ENCODE measurements at regions not wholly inside any gene's neighbourhood (a gene's known extent, or its start where the extent isn't known, plus 50 kb on each side); places are given as distances from the start of the nearest gene placed in this dataset.
"Not testable (repeated sequence)": the region's sequence is repeated elsewhere in the genome, so short reads cannot be mapped to it uniquely, and the experiment has no call there.

DNA sequence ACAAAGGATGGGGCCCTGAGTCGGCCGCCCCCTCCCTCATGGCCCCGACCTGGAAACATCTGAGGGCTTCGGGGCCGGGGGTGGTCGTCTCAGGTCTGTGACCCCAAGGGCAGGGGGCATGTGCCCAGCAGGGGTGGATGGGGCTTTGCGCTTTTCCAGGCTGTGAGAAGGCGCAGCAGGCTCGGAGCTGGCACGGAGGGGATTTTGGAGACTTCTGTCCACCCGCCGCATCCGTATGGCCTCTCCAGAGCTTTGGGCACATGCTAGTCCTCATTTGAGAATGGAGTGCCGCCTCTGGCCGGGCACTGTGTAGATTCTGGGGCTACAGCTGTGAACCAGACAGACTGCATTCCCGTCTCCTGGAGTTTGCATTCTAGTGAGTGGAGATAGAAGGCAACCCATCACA lies 66.1 kb upstream of the WNT4 start:
- Histone ChIP-seq H3K9ac (ENCODE audit: low read depth, low read length) (no peak overlapping the region), H3K36me3 (ENCODE audit: insufficient read depth, low read length) (no peaks in the 10 kb centered on the region), H3K4me1 (ENCODE audit: insufficient read depth, low read length) (no peaks in the 10 kb centered on the region), H3K4me2 (ENCODE audit: insufficient read depth, low read length) (no peak overlapping the region), H3K79me2 (ENCODE audit: insufficient read depth, low read length) (no peaks in the 10 kb centered on the region), H3K9me3 (ENCODE audit: insufficient read depth, low read length, severe bottlenecking) (no peaks in the 10 kb centered on the region), H3K27ac (ENCODE audit: low read length) (no peak overlapping the region), H4K20me1 (ENCODE audit: insufficient read depth, low read length) (peaks cover 3% of the 10 kb centered on the region; the same call in 1 of the 2 replicates), H3K27me3 (ENCODE audit: insufficient read depth, low read length, poor library complexity) (peaks cover 24% of the 10 kb centered on the region), H3K4me3 (ENCODE audit: low read depth in 1 of 2, low read length in 2 of 2) (no peak overlapping the region), H2AFZ (ENCODE audit: low read depth, low read length) (no peak overlapping the region)
- no peak for TF ChIP-seq EZH2 (IDR thresholded peaks at IDR 0.05; ENCODE audit: borderline replicate concordance, low read depth, low read length, severe bottlenecking)
- no peak for TF ChIP-seq CTCF (IDR thresholded peaks at IDR 0.05; ENCODE audit: borderline replicate concordance, extremely low read depth, low read length, poor library complexity, severe bottlenecking)
- no peak for ATAC-seq (ENCODE audit: insufficient read depth, low read depth)
- no peak for DNase-seq

GRCh38 chr1:22210176-22210575 lies 67.3 kb upstream of the WNT4 start:
- H3K79me2 ChIP-seq (ENCODE audit: insufficient read depth, low read length): no peaks in the 10 kb centered on the region
- H3K4me3 ChIP-seq (ENCODE audit: low read depth in 1 of 2, low read length in 2 of 2): no peak overlapping the region
- ATAC-seq (ENCODE audit: insufficient read depth, low read depth) (no peak), DNase-seq (no peak)
- H3K9me3 ChIP-seq (ENCODE audit: insufficient read depth, low read length, severe bottlenecking): no peaks in the 10 kb centered on the region
- H3K27ac ChIP-seq (ENCODE audit: low read length): no peak overlapping the region
- no peaks in the 10 kb centered on the region for H3K4me1 ChIP-seq (ENCODE audit: insufficient read depth, low read length)
- no peaks in the 10 kb centered on the region for H3K36me3 ChIP-seq (ENCODE audit: insufficient read depth, low read length)
- peaks cover 26% of the 10 kb centered on the region for H3K27me3 ChIP-seq (ENCODE audit: insufficient read depth, low read length, poor library complexity)
- no peak overlapping the region for H3K9ac ChIP-seq (ENCODE audit: low read depth, low read length)
- no peak overlapping the region for H3K4me2 ChIP-seq (ENCODE audit: insufficient read depth, low read length)
- no peak for TF ChIP-seq CTCF (IDR thresholded peaks at IDR 0.05; ENCODE audit: borderline replicate concordance, extremely low read depth, low read length, poor library complexity, severe bottlenecking)
- no peak for TF ChIP-seq EZH2 (IDR thresholded peaks at IDR 0.05; ENCODE audit: borderline replicate concordance, low read depth, low read length, severe bottlenecking)
- H2AFZ ChIP-seq (ENCODE audit: low read depth, low read length): no peak overlapping the region
- H4K20me1 ChIP-seq (ENCODE audit: insufficient read depth, low read length): peaks cover 3% of the 10 kb centered on the region; the same call in 1 of the 2 replicates

DNA sequence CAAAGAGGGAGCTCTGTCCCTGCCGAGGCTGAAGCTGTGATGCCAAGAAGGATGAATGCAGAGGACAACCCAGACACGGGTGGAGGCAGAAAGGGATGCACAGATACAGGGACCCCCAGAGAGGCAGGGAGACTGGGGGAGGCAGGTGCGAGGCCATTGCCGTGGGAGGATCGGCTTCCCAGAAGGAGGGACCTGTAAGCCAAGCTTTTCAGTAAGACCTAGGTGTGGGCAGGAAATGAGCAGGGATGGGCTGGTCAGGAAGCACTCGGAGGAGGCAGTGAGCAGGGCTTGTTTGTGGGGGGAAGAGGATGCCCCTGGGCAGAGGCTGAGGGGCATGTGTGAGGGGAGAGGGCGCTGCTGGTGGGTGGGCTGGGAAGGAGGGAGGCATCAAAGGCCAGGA lies 67.7 kb upstream of the WNT4 start:
- H3K27ac ChIP-seq (ENCODE audit: low read length): no peak overlapping the region
- H3K4me1 ChIP-seq (ENCODE audit: insufficient read depth, low read length): no peaks in the 10 kb centered on the region
- H3K9ac ChIP-seq (ENCODE audit: low read depth, low read length): no peak overlapping the region
- DNase-seq: no peak
- no peak overlapping the region for H3K4me3 ChIP-seq (ENCODE audit: low read depth in 1 of 2, low read length in 2 of 2)
- H2AFZ ChIP-seq (ENCODE audit: low read depth, low read length): no peak overlapping the region
- no peaks in the 10 kb centered on the region for H3K9me3 ChIP-seq (ENCODE audit: insufficient read depth, low read length, severe bottlenecking)
- ATAC-seq (ENCODE audit: insufficient read depth, low read depth): no peak
- no peaks in the 10 kb centered on the region for H3K79me2 ChIP-seq (ENCODE audit: insufficient read depth, low read length)
- H3K36me3 ChIP-seq (ENCODE audit: insufficient read depth, low read length): no peaks in the 10 kb centered on the region
- no peak for TF ChIP-seq EZH2 (IDR thresholded peaks at IDR 0.05; ENCODE audit: borderline replicate concordance, low read depth, low read length, severe bottlenecking)
- TF ChIP-seq CTCF (IDR thresholded peaks at IDR 0.05; ENCODE audit: borderline replicate concordance, extremely low read depth, low read length, poor library complexity, severe bottlenecking): no peak
- H4K20me1 ChIP-seq (ENCODE audit: insufficient read depth, low read length): peaks cover 3% of the 10 kb centered on the region; the same call in 1 of the 2 replicates
- H3K27me3 ChIP-seq (ENCODE audit: insufficient read depth, low read length, poor library complexity): peaks cover 26% of the 10 kb centered on the region
- H3K4me2 ChIP-seq (ENCODE audit: insufficient read depth, low read length): no peak overlapping the region

DNA sequence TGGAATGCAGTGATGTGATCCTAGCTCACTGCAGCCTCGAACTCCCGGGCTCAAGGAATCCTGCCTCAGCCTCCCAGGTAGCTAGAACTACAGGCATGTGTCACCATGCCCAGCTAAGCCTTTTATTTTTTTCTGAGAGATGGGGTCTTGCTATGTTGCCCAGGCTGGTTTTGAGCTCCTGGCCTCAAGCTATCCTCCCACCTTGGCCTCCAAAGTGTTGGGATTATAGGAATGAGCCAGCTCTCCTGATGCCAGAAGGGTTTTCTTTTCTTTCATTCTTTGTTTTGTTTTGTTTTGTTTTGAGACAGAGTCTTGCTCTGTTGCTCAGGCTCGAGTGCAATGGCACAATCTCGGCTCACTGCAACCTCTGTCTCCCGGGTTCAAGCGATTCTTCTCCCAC lies 68.6 kb upstream of the WNT4 start:
- not testable (repeated sequence) for H2AFZ ChIP-seq (ENCODE audit: low read depth, low read length); H4K20me1 ChIP-seq (ENCODE audit: insufficient read depth, low read length); H3K79me2 ChIP-seq (ENCODE audit: insufficient read depth, low read length); H3K4me2 ChIP-seq (ENCODE audit: insufficient read depth, low read length); H3K9ac ChIP-seq (ENCODE audit: low read depth, low read length); H3K36me3 ChIP-seq (ENCODE audit: insufficient read depth, low read length); DNase-seq; H3K4me3 ChIP-seq (ENCODE audit: low read depth in 1 of 2, low read length in 2 of 2); H3K9me3 ChIP-seq (ENCODE audit: insufficient read depth, low read length, severe bottlenecking); H3K4me1 ChIP-seq (ENCODE audit: insufficient read depth, low read length); ATAC-seq (ENCODE audit: insufficient read depth, low read depth); H3K27ac ChIP-seq (ENCODE audit: low read length)
- H3K27me3 ChIP-seq (ENCODE audit: insufficient read depth, low read length, poor library complexity): peaks cover 34% of the 10 kb centered on the region
